ENCODE measurements at regions not wholly inside any gene's neighbourhood (a gene's known extent, or its start where the extent isn't known, plus 50 kb on each side); places are given as distances from the start of the nearest gene placed in this dataset.
A peak's percentile ranks its signal among the peaks of the same experiment; 100 is the strongest.

- no TSS peak for BruUV-seq (replicated peaks)
- CTCF ChIA-PET = interaction anchor here (0.6 to 2.3 kb wide), 19 partner anchors 46 to 512 kb away, joined by 3 to 46 read pairs (median 5); no protein-coding TSS in a partner anchor
Observed at GRCh38 chr3:102229062-102229655, 205.7 kb upstream of the ZPLD1 start.

GRCh38 chr3:102230057-102230456, 204.8 kb upstream of the ZPLD1 start:
- TF ChIP-seq EZH2 (IDR thresholded peaks at IDR 0.05; ENCODE audit: borderline replicate concordance, low read depth, low read length, poor library complexity, severe bottlenecking) = no peak
- no peak for TF ChIP-seq CTCF (conservative IDR thresholded peaks at IDR 0.05; ENCODE audit: low read depth, low read length)
- intact Hi-C loops (cut with micrococcal nuclease; ENCODE audit: unreplicated experiment) = loop anchor here (10.0 kb wide), 2 partner anchors 445 to 515 kb away; no protein-coding TSS in a partner anchor
- H3K27me3 ChIP-seq (replicated peaks; ENCODE audit: insufficient read depth, low read depth, low read length, poor library complexity) = no peaks in the 10 kb centered on the region
- ChIA-PET POLR2A (ENCODE audit: low non-redundant PET) (interaction anchor here (0.6 to 0.8 kb wide), 2 partner anchors 19 to 306 kb away, joined by 9 to 12 read pairs; no protein-coding TSS in a partner anchor), CTCF (interaction anchor here (0.7 to 2.3 kb wide), 7 partner anchors 299 to 624 kb away, joined by 5 to 46 read pairs (median 6); no protein-coding TSS in a partner anchor)
- peaks cover 33% of the 10 kb centered on the region for H3K4me1 ChIP-seq (ENCODE audit: insufficient read depth, low read length, poor library complexity, severe bottlenecking)
- no TSS peak for BruUV-seq (replicated peaks)
- no peaks in the 10 kb centered on the region for H3K9me3 ChIP-seq (ENCODE audit: low read depth, low read length, poor library complexity, severe bottlenecking)
- no peak overlapping the region for H3K27ac ChIP-seq (ENCODE audit: low read depth, low read length, poor library complexity, severe bottlenecking)
- H3K4me3 ChIP-seq (ENCODE audit: low read depth, low read length, poor library complexity, severe bottlenecking) = no peak overlapping the region
- DNase-seq (ENCODE audit: low spot score) = no peak
- H3K36me3 ChIP-seq (ENCODE audit: insufficient read depth, low read length, poor library complexity, severe bottlenecking) = no peaks in the 10 kb centered on the region

More at GRCh38 chr3:102229062-102229655, 205.7 kb upstream of the ZPLD1 start:
- intact Hi-C loops (cut with micrococcal nuclease; ENCODE audit: unreplicated experiment) = loop anchor here (1.0 to 5.0 kb wide), 4 partner anchors 238 to 532 kb away; no protein-coding TSS in a partner anchor
- Histone ChIP-seq H3K4me3 (ENCODE audit: low read depth, low read length, poor library complexity, severe bottlenecking) (no peak overlapping the region), H3K36me3 (ENCODE audit: insufficient read depth, low read length, poor library complexity, severe bottlenecking) (no peaks in the 10 kb centered on the region), H3K4me1 (ENCODE audit: insufficient read depth, low read length, poor library complexity, severe bottlenecking) (peaks cover 38% of the 10 kb centered on the region), H3K9me3 (ENCODE audit: low read depth, low read length, poor library complexity, severe bottlenecking) (no peaks in the 10 kb centered on the region), H3K27me3 (replicated peaks; ENCODE audit: insufficient read depth, low read depth, low read length, poor library complexity) (no peaks in the 10 kb centered on the region), H3K27ac (ENCODE audit: low read depth, low read length, poor library complexity, severe bottlenecking) (no peak overlapping the region)
- POLR2A ChIA-PET (ENCODE audit: low non-redundant PET) = no interaction called here
- peak; percentile 89 for DNase-seq (ENCODE audit: low spot score)
- TF ChIP-seq CTCF (conservative IDR thresholded peaks at IDR 0.05; ENCODE audit: low read depth, low read length) (peak; percentile 97), EZH2 (IDR thresholded peaks at IDR 0.05; ENCODE audit: borderline replicate concordance, low read depth, low read length, poor library complexity, severe bottlenecking) (no peak)

- no peaks in the 10 kb centered on the region for H3K27me3 ChIP-seq (replicated peaks; ENCODE audit: insufficient read depth, low read depth, low read length, poor library complexity)
- H3K36me3 ChIP-seq (ENCODE audit: insufficient read depth, low read length, poor library complexity, severe bottlenecking) = no peaks in the 10 kb centered on the region
- no peaks in the 10 kb centered on the region for H3K9me3 ChIP-seq (ENCODE audit: low read depth, low read length, poor library complexity, severe bottlenecking)
- no peak overlapping the region for H3K27ac ChIP-seq (ENCODE audit: low read depth, low read length, poor library complexity, severe bottlenecking)
- no TSS peak for BruUV-seq (replicated peaks)
- ChIA-PET CTCF (interaction anchor here (0.5 to 1.8 kb wide), 3 partner anchors 295 to 302 kb away, joined by 3 to 7 read pairs (median 5); no protein-coding TSS in a partner anchor), POLR2A (ENCODE audit: low non-redundant PET) (interaction anchor here (0.5 kb wide), 1 partner anchor 441 kb away, joined by 17 read pairs; no protein-coding TSS in a partner anchor)
- DNase-seq (ENCODE audit: low spot score) = peak; percentile 83
- no peak for TF ChIP-seq CTCF (conservative IDR thresholded peaks at IDR 0.05; ENCODE audit: low read depth, low read length)
- TF ChIP-seq EZH2 (IDR thresholded peaks at IDR 0.05; ENCODE audit: borderline replicate concordance, low read depth, low read length, poor library complexity, severe bottlenecking) = no peak
- no peak overlapping the region for H3K4me3 ChIP-seq (ENCODE audit: low read depth, low read length, poor library complexity, severe bottlenecking)
- intact Hi-C loops (cut with micrococcal nuclease; ENCODE audit: unreplicated experiment) = loop anchor here (10.0 kb wide), 2 partner anchors 441 to 511 kb away; no protein-coding TSS in a partner anchor
- H3K4me1 ChIP-seq (ENCODE audit: insufficient read depth, low read length, poor library complexity, severe bottlenecking) = peaks cover 29% of the 10 kb centered on the region
Observed at GRCh38 chr3:102233881-102234280, 200.9 kb upstream of the ZPLD1 start.

Data from A673 (cell line).